ENCODE measurements at regions not wholly inside any gene's neighbourhood (a gene's known extent, or its start where the extent isn't known, plus 50 kb on each side); places are given as distances from the start of the nearest gene placed in this dataset.

- TF ChIP-seq ESRRA (IDR thresholded peaks at IDR 0.05; ENCODE audit: low read length), result no peak
- TF ChIP-seq MEF2A (IDR thresholded peaks at IDR 0.05; ENCODE audit: insufficient read depth, low read depth, low read length), result no peak
- no peak for TF ChIP-seq GATAD2B (conservative IDR thresholded peaks at IDR 0.05; ENCODE audit: low read depth)
- no peak for TF ChIP-seq EED (IDR thresholded peaks at IDR 0.05; ENCODE audit: low read depth)
These were observed 414.9 kb upstream of the FSHR start (continued) for GRCh38 chr2:49569176-49569575.

DNA sequence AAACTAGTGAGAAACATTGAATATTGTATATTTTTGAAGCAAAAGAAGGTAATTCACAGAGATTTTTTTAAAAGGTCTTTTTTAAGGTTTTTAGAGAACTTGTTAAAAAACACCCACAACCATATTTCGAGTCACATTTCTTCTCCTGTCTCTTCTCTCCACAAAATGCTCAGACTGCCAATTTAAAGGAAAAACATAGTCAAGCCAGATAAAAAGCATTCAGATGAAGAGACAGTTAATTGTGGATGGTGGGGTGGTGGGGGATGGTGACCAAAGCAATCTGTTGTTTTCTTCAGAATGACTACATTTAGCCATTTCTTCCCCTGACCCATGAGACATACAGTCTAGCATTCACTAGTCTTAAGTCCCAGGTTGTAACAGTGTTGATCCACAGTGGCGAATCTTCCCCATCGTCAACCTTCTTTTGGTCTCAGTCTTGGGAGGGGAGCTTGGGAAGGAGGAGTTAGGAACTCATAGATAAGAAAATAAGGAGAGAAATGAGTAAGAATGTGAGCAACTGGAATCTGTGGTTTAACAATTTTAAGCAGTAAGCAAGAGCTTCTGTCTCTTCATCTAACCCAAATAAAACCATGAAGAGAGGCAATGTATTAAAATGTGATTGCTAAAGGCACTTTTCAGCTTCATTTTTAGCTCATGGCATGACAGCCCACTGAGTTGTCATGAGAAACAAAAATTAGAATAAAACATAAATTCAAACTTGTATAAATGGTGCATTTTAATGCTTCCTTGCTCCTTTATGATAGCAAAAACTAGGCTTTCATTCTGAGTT lies 413.7 kb upstream of the FSHR start:
- H3K79me2 ChIP-seq (ENCODE audit: control insufficient read depth, insufficient read depth, low read length), result no peaks in the 10 kb centered on the region
- no TSS peak for BruUV-seq (replicated peaks)
- H4K20me1 ChIP-seq (ENCODE audit: control insufficient read depth, insufficient read depth), result no peaks in the 10 kb centered on the region
- ATAC-seq (no peak), DNase-seq (ENCODE audit: low read depth, low spot score) (no peak), FAIRE-seq (no peak)
- POLR2A ChIA-PET, result no interaction called here
- intact Hi-C loops (cut with micrococcal nuclease; ENCODE audit: unreplicated experiment) (no loop called here), in situ Hi-C loops (cut with MboI) (no loop called here)
- no peak overlapping the region for H3K4me3 ChIP-seq
- H3K27me3 ChIP-seq (replicated peaks in 1 of 2; ENCODE audit: control insufficient read depth in 2 of 2, insufficient read depth in 2 of 2, low read length in 1 of 2), result no peaks in the 10 kb centered on the region
- H3K4me1 ChIP-seq (ENCODE audit: control insufficient read depth, insufficient read depth, low read length), result no peaks in the 10 kb centered on the region
- no peaks in the 10 kb centered on the region for H3K36me3 ChIP-seq (ENCODE audit: control insufficient read depth in 2 of 2, insufficient read depth in 2 of 2, low read length in 1 of 2)
- H3K9ac ChIP-seq (ENCODE audit: control insufficient read depth, insufficient read depth, low read length), result no peak overlapping the region
- RAD21 ChIA-PET (ENCODE audit: unreplicated experiment), result no interaction called here
- H2AFZ ChIP-seq (ENCODE audit: control insufficient read depth, low read depth, low read length), result no peak overlapping the region
- whole genome bisulfite sequencing (ENCODE audit: insufficient coverage, insufficient replicate concordance, low lambda C conversion rate, missing lambda C conversion rate), result 33% methylated on average over 3 of the region's 3 CpGs
- no peak overlapping the region for H3K4me2 ChIP-seq (ENCODE audit: control insufficient read depth, insufficient read depth)
- H3K9me3 ChIP-seq (replicated peaks; ENCODE audit: control insufficient read depth, insufficient read depth, low read length), result no peaks in the 10 kb centered on the region
- SMC1A ChIA-PET (ENCODE audit: uncharacterized antibody, unreplicated experiment), result no interaction called here
- H3K27ac ChIP-seq (ENCODE audit: control insufficient read depth, insufficient read depth), result no peak overlapping the region
- no peak for TF ChIP-seq SPI1 (IDR thresholded peaks at IDR 0.05; ENCODE audit: borderline replicate concordance, insufficient read depth, low read depth, low read length)
- no peak for TF ChIP-seq RCOR1 (conservative IDR thresholded peaks at IDR 0.05; ENCODE audit: low read depth, low read length)
- no peak for TF ChIP-seq NFYA (IDR thresholded peaks at IDR 0.05; ENCODE audit: borderline replicate concordance, low read depth, low read length)
- no peak for TF ChIP-seq CUX1 (IDR thresholded peaks at IDR 0.05; ENCODE audit: insufficient replicate concordance, low read depth, low read length)
- TF ChIP-seq, protein P1, sequence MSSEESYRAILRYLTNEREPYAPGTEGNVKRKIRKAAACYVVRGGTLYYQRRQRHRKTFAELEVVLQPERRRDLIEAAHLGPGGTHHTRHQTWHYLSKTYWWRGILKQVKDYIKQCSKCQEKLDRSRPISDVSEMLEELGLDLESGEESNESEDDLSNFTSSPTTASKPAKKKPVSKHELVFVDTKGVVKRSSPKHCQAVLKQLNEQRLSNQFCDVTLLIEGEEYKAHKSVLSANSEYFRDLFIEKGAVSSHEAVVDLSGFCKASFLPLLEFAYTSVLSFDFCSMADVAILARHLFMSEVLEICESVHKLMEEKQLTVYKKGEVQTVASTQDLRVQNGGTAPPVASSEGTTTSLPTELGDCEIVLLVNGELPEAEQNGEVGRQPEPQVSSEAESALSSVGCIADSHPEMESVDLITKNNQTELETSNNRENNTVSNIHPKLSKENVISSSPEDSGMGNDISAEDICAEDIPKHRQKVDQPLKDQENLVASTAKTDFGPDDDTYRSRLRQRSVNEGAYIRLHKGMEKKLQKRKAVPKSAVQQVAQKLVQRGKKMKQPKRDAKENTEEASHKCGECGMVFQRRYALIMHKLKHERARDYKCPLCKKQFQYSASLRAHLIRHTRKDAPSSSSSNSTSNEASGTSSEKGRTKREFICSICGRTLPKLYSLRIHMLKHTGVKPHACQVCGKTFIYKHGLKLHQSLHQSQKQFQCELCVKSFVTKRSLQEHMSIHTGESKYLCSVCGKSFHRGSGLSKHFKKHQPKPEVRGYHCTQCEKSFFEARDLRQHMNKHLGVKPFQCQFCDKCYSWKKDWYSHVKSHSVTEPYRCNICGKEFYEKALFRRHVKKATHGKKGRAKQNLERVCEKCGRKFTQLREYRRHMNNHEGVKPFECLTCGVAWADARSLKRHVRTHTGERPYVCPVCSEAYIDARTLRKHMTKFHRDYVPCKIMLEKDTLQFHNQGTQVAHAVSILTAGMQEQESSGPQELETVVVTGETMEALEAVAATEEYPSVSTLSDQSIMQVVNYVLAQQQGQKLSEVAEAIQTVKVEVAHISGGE (CRISPR knock-in tag; IDR thresholded peaks at IDR 0.05), result no peak
- no peak for TF ChIP-seq BHLHE40 (IDR thresholded peaks at IDR 0.05; ENCODE audit: borderline replicate concordance in 1 of 2, low read depth in 2 of 2, low read length in 1 of 2)
- CTCF ChIA-PET, result no interaction called here
